Hepatocyte (in vitro differentiated cells): ENCODE measurements at regions not wholly inside any gene's neighbourhood (a gene's known extent, or its start where the extent isn't known, plus 50 kb on each side); places are given as distances from the start of the nearest gene placed in this dataset.

Source experiments
- EZH2phosphoT487 ChIP-seq: fragments of 200-600 bp; sonication (generic); IDR thresholded peaks from one replicate; pipeline ENCODE4 v1.6.1; 2018; ENCODE audit warnings: antibody characterized with exemption, mild to moderate bottlenecking, low read depth, moderate library complexity; ENCODE audit not compliant: unreplicated experiment, severe bottlenecking
- TF ChIP-seq, protein P1 (sequence below): fragments of 200-600 bp; sonication (generic); IDR thresholded peaks from 2 replicates; pipeline ENCODE4 v1.5.1; 2016; ENCODE audit warnings: antibody characterized with exemption, mild to moderate bottlenecking; ENCODE audit not compliant: poor library complexity

DNA sequence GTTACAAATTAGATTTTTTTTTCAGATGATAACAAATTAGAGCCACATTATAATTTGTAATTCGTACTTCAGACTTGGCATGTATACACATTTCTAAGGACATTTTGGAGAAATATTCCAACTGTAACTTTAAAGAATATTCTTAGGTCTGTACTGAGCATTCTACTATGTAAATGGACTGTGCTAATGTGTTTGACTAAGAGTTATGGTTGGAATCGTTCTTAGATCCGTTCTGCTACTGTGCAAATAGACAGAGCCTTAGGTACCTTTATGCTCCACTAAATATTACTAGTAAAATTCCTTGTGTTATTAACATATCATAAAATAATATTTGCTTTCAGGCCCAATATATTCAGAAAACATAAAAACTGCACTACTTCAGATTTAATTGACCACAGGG lies 1180.0 kb upstream of the TENM3 start:
- TF ChIP-seq, protein P1, sequence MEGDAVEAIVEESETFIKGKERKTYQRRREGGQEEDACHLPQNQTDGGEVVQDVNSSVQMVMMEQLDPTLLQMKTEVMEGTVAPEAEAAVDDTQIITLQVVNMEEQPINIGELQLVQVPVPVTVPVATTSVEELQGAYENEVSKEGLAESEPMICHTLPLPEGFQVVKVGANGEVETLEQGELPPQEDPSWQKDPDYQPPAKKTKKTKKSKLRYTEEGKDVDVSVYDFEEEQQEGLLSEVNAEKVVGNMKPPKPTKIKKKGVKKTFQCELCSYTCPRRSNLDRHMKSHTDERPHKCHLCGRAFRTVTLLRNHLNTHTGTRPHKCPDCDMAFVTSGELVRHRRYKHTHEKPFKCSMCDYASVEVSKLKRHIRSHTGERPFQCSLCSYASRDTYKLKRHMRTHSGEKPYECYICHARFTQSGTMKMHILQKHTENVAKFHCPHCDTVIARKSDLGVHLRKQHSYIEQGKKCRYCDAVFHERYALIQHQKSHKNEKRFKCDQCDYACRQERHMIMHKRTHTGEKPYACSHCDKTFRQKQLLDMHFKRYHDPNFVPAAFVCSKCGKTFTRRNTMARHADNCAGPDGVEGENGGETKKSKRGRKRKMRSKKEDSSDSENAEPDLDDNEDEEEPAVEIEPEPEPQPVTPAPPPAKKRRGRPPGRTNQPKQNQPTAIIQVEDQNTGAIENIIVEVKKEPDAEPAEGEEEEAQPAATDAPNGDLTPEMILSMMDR = no peak
- TF ChIP-seq EZH2phosphoT487 = no peak
